Type B pancreatic cell (in vitro differentiated cells): ENCODE measurements at regions not wholly inside any gene's neighbourhood (a gene's known extent, or its start where the extent isn't known, plus 50 kb on each side); places are given as distances from the start of the nearest gene placed in this dataset.

Experiments used
- DNase-seq: peaks from one replicate; pipeline ENCODE4 v3.0.0; 2021; ENCODE audit warnings: mixed read lengths; ENCODE audit not compliant: unreplicated experiment; ENCODE audit errors: extremely low spot score
- H3K27ac Mint-ChIP-seq: 2 replicates; pipeline ENCODE4 v1.8.0; 2021; ENCODE audit warnings: mild to moderate bottlenecking, mixed read lengths
- H3K27me3 Mint-ChIP-seq: 2 replicates; pipeline ENCODE4 v1.8.0; 2021; ENCODE audit warnings: mixed read lengths
- H3K36me3 Mint-ChIP-seq: 2 replicates; pipeline ENCODE4 v1.8.0; 2021; ENCODE audit warnings: mixed read lengths
- H3K4me1 Mint-ChIP-seq: one replicate; pipeline ENCODE4 v1.8.0; 2021; ENCODE audit warnings: mixed read lengths; ENCODE audit not compliant: unreplicated experiment
- H3K4me3 Mint-ChIP-seq: 2 replicates; pipeline ENCODE4 v1.8.0; 2021; ENCODE audit warnings: mild to moderate bottlenecking, mixed read lengths
- H3K9me3 Mint-ChIP-seq: 2 replicates; pipeline ENCODE4 v1.8.0; 2021; ENCODE audit warnings: mixed read lengths
- TF ChIP-seq, protein P1 (sequence below): fragments of 200-600 bp; sonication (generic); conservative IDR thresholded peaks from 2 replicates; pipeline ENCODE4 v1.5.0; 2021; ENCODE audit warnings: antibody characterized with exemption, mild to moderate bottlenecking

DNA sequence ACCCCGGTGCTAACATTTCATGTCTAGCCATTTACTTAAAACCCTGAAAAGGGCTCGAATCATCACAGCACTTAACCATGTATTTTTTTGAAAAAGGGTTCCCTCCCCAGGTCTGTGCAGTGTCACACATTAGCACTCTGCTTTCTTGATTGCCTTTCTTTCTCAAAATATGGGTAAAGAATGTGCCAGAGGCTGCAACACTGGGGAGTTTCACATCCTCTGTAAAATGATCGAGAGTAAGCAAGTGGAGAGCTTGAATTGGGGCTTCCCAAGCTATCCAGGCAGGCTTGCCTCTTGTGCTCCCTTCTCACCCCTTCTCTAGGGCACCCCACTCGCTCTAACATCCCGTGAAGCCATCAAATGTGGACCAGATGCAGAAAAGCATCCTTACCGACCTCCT, 177.0 kb upstream of the CCDC68 start:
- DNase-seq, result no peak
- Mint-ChIP-seq H3K27ac (no peak overlapping the region), H3K4me3 (no peak overlapping the region), H3K27me3 (no peaks in the 10 kb centered on the region), H3K36me3 (no peaks in the 10 kb centered on the region), H3K4me1 (no peaks in the 10 kb centered on the region), H3K9me3 (no peaks in the 10 kb centered on the region)
- TF ChIP-seq, protein P1, sequence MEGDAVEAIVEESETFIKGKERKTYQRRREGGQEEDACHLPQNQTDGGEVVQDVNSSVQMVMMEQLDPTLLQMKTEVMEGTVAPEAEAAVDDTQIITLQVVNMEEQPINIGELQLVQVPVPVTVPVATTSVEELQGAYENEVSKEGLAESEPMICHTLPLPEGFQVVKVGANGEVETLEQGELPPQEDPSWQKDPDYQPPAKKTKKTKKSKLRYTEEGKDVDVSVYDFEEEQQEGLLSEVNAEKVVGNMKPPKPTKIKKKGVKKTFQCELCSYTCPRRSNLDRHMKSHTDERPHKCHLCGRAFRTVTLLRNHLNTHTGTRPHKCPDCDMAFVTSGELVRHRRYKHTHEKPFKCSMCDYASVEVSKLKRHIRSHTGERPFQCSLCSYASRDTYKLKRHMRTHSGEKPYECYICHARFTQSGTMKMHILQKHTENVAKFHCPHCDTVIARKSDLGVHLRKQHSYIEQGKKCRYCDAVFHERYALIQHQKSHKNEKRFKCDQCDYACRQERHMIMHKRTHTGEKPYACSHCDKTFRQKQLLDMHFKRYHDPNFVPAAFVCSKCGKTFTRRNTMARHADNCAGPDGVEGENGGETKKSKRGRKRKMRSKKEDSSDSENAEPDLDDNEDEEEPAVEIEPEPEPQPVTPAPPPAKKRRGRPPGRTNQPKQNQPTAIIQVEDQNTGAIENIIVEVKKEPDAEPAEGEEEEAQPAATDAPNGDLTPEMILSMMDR, result no peak

DNA sequence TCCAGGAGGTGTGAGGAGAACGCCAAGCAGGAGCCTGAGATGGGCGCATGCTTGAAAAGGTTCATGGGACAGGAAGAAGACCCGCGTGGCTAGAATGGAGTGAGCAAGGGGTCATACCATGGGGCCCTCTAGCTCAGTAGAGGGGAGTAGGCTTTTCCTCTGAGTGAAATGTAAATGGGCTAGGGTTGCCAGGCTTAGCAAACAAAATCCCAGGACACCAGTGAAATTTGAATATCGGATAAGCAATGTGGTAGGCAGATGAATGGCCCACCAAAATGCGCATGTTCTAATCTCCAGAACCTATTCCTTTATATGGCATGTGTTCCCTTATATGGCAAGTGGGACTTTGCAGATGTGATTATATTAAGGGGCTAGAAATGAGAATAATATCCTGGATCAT, 174.1 kb upstream of the CCDC68 start:
- no peaks in the 10 kb centered on the region for H3K36me3 Mint-ChIP-seq
- no peaks in the 10 kb centered on the region for H3K9me3 Mint-ChIP-seq
- DNase-seq, result no peak
- no peak overlapping the region for H3K4me3 Mint-ChIP-seq
- TF ChIP-seq, protein P1, result no peak
- H3K27me3 Mint-ChIP-seq, result no peaks in the 10 kb centered on the region
- peaks cover 1% of the 10 kb centered on the region for H3K4me1 Mint-ChIP-seq
- no peak overlapping the region for H3K27ac Mint-ChIP-seq

DNA sequence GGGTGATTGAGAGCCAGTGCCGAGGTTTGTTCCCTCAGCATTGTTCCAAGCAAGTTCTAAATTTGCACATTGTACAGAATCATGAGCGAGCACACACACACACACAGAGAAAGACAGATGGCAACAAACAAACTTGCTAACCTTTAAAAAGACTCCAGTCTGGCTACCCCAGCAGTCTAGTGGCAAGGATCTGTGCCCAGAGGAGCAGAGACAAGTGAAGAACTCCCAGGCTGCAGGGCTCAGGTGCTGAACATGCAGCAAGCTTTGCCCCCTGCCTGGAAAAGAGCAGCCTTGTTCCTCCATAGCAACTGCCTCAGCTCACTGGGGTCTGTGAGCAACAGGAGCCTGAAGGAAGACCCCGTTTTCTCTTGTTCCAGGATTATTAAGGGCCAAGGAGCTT, 169.2 kb upstream of the CCDC68 start:
- Mint-ChIP-seq H3K27me3 (no peaks in the 10 kb centered on the region), H3K27ac (no peak overlapping the region), H3K4me3 (no peak overlapping the region), H3K9me3 (no peaks in the 10 kb centered on the region), H3K4me1 (peaks cover 5% of the 10 kb centered on the region), H3K36me3 (no peaks in the 10 kb centered on the region)
- TF ChIP-seq, protein P1, result no peak
- no peak for DNase-seq

DNA sequence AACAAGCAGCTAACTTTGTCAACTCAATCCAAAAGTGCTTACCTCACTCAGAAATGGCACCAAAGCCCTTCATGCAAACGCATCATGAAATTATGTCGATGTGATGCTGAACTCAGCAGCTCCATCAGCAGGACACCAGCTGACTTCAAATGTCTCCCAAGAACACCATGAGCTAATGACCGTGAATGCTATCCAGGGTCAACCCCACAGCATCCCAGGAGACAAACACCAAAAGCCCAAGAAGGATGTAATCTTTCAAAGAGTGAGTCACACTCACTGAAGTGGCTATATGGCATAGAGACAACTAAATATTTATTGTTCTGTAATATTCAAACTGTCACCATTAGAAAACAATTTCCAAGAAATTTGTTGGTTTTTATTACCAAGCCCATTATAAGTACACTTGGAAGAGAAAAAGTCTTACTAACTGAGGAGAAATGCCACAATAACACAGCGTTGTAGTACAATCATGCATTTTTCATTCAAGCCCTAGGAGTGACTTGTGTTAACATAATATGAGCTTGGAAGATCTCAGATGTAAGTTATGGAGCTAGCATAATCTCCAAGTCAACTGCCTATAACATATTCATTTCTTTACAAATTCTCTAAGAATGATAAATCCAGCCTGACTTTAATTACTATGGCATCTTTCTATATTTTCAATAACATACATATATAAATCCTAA, 165.0 kb upstream of the CCDC68 start:
- TF ChIP-seq, protein P1, result no peak
- DNase-seq, result no peak
- Mint-ChIP-seq H3K27me3 (no peaks in the 10 kb centered on the region), H3K9me3 (no peaks in the 10 kb centered on the region), H3K4me1 (peaks cover 5% of the 10 kb centered on the region), H3K4me3 (no peak overlapping the region), H3K27ac (no peak overlapping the region), H3K36me3 (no peaks in the 10 kb centered on the region)

DNA sequence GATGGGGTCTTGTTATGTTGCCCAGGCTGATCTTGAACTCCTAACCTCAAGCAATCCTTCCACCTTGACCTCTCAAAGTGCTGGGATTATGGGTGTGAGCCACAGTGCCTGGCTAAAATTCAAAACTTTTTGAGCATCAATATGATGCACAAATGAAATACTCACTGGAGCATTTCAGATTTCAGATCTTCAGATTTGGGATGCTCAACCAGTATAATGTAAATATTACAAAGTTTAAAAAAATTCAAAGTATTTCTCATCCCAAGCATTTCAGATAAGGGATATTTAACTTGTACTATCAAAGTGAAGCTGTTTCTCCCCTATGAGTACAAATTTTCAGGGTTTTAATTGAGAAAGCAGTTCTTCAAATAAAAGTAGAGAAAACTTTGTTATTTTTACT, 164.1 kb upstream of the CCDC68 start:
- no peaks in the 10 kb centered on the region for H3K27me3 Mint-ChIP-seq

More for the DNA sequence above, 164.1 kb upstream of the CCDC68 start:
- no peaks in the 10 kb centered on the region for H3K36me3 Mint-ChIP-seq
- DNase-seq, result no peak
- H3K27ac Mint-ChIP-seq, result no peak overlapping the region
- TF ChIP-seq, protein P1, result no peak
- no peak overlapping the region for H3K4me3 Mint-ChIP-seq
- peaks cover 8% of the 10 kb centered on the region for H3K4me1 Mint-ChIP-seq
- no peaks in the 10 kb centered on the region for H3K9me3 Mint-ChIP-seq
